HG03571 (cell line): ENCODE measurements at regions not wholly inside any gene's neighbourhood (a gene's known extent, or its start where the extent isn't known, plus 50 kb on each side); places are given as distances from the start of the nearest gene placed in this dataset.
"Not testable (repeated sequence)": the region's sequence is repeated elsewhere in the genome, so short reads cannot be mapped to it uniquely, and the experiment has no call there.

ENCODE experiments used
- ATAC-seq: cut with Tn5 transposase; IDR thresholded peaks from one replicate; pipeline ENCODE4 v1.9.1; 2021; ENCODE audit not compliant: unreplicated experiment

DNA sequence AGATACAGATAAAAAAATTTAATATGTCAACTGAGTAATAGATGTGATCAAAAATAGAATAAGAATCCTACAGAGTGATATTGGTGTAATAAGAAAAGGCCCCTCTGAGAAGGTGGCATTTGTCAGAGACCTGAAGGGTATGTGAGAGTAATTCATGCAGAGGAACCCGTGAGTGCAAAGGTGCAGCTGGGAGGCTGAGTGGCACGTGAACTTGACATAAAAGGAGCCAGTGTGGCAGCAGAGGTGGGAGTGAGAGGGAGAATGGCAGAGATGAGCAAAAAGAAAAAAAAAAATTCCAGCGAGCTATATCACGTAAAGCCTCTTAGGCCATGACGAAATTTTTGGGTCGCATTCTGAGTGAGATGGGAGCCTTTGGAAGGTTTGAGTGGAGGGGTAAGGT, 588.9 kb downstream of the KCTD12 start:
- ATAC-seq = no peak

DNA sequence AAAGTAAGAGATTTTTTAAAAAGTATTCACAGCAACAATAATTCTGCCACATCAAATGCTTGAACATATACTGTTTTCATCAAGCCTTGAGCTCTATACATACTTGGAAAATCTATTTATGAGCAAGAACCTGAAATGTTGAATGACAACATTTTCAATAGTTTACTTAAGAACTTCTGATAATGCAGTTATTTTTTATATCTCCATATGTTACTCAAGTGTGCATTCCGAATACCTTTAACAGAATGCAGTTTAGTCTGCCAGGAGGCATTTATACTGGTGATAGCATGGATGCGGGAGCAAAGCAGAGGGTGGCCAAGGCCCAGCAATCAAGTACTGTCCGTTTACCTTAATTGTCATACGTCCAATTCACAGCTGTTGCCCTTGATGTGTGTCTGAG, 589.5 kb downstream of the KCTD12 start:
- ATAC-seq = no peak

DNA sequence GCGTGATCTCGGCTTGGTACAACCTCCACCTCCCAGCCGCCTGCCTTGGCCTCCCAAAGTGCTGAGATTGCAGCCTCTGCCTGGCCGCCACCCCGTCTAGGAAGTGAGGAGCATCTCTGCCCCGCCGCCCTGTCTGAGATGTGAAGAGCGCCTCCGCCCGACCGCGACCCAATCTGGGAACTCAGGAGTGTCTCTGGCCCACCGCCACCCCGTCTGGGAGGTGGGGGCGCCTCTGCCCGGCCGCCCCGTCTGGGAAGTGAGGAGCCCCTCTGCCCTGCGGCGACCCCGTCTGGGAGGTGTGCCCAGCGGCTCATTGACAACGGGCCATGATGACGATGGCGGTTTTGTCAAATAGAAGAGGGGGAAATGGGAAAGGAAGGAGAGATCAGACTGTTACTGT, 591.2 kb downstream of the KCTD12 start:
- ATAC-seq = not testable (repeated sequence)

DNA sequence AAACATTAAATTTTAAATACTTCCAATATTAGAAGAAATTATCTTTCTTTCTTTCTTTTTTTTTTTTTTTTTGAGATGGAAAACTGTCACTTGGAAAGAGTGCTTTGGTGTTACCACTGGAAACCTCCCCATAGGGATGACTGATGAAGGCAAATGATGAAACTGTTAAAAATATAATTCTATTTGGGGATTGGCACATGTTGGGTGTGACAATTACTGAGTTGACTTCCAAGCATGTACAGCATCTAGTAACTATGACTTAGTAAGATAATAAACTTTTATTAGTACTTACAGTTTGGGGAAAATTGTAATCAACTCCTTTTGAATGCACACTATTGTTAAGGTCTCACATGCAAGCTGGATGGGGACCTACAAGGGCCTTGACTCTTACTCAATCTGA, 592.5 kb downstream of the KCTD12 start:
- no peak for ATAC-seq

DNA sequence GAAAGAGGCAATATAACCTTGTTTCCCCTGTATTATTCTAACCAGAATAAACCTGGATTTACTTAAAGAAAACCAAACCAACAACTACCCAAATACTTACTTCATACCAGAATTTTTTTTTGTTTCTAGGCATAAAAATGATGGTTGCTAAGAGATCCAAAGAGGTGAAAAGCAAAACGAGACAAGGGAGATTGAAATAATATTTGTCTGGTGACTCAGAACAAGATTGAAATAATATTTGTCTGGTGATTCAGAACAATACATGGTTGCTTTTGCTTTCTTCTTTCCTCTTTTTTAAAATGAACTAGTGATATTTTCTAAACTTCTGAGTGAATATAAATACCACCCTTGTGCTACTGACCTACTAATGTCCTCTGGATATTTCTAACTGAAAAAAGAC, 592.9 kb downstream of the KCTD12 start:
- no peak for ATAC-seq

DNA sequence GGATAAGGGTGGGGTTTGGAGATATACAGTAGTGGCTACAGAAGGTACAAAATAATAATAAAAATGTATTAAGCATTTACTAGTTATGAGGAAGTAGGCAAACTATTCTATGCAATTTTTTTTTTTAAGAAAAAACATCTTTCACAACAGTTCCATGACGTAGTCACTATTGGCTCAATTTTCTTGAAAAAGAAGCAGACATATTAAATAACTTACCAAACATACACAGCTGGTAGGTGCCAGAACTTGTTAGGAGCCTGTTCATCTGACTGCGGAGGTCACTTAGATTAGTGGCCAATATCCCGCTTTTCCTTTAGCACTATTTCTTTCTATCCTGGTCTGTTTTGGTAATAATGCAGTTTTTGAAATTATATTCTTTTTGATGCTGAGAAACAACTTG, 593.5 kb downstream of the KCTD12 start:
- no peak for ATAC-seq

DNA sequence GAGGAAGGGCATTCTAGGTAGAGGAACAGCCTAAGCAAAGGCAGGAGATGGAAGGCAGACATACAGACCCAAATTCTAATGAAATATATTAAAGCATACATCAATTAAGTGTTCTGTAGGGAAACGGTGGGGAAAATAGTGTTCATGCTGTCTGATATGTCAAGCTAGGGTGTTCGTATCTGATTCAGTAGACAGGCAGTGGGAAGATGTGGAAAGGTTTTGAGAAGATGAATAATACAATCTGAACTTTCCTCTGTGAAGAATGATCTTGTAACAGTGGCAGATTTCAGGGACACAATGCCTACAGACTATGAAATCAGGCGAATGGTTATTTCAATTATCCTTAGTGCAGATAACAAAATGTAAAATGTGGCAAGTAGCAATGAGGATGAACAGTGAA, 594.2 kb downstream of the KCTD12 start:
- no peak for ATAC-seq

DNA sequence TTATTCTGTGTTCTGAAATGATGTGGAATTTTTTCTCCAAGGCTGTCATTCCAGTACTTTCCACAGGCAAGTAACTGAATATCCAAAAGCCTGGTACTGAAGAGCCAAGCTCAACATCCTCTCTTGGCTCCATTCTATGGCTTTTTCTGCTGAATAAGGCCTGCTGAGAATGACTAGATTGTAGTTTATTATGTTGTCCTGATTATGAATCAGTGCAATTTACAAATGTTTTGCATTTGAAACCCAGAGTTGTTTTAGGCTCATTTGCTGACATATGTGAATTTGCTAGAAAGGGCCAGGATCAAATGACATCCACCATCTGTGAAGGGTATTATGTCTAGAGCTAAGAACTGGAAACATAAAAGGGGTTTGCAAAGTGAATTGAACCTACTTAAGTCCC, 596.6 kb downstream of the KCTD12 start:
- ATAC-seq = no peak

DNA sequence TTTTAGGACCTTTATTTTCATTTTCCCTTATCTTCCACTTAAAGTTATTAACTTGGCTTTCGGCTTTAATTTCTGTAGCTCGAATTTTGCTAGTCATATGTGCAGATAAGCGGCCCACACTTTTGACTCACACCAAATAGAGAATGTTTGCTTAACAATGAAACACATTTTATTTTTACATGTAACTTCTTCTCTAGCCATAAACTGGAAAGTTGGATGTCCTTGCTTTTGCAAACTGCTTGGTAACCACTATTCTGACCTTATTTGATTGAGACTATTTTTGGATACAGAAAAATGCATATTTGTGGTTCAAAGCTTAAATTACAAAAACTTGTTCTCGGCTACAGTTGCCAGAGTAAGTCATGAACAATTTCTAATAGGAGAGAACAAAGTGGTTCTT, 600.0 kb downstream of the KCTD12 start:
- ATAC-seq = no peak

DNA sequence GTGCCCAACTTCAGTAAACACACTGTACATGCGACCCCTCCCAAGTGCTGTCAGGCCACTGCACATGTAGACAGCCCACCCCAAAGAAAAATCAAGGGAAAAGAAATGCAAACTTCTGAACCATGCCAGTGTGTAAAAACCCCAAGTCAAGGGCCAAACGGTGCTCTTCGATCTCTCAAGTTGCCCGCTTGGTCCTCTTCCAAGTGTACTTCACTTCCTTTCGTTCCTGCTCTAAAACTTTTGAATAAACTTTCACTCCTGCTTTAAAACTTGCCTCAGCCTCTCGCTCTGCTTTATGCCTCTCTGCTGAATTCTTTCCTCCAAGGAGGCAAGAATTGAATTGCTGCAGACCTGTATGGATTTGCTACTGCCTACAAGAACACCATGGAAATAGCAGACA, 600.7 kb downstream of the KCTD12 start:
- ATAC-seq = no peak

DNA sequence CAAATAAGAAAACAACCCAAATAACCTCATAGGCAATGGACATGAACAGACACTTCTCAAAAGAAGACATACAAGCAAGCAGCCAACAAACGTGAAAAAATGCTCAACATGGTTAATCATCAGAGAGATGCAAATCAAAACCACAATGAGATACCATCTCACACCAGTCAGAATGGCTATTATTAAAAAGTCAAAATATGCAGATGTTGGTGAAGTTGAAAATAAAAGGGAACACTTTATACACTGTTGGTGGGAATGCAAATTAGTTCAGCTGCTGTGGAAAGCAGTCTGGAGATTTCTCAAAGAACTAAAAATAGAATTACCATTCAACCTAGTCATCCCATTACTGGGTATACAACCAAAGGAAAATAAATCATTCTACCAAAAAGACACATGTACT, 606.4 kb downstream of the KCTD12 start:
- ATAC-seq = not testable (repeated sequence)

DNA sequence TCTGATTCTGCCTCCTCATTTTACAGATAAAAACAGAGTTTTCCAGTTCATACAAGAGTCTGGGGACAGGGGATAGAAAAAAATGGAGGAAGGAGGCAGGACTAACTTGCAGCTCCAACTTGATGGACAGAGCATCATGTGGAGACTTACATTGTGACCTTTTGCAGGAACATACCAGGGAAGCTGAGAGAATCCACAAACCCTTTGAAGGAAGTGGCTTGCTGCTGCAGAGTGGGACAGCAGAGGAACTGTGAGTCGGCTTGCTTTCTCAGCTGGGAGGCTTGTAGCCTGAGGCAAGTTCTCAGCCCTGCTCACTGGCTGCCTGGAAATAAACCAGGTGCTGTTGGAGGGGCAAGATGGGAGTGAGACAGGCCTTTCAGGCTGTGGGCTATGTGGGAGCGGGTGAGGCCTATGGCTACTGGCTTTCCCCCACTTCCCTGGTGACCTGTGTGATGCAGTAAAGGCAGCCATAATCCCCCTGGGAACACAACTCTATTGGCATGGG, 614.4 kb downstream of the KCTD12 start:
- no peak for ATAC-seq

DNA sequence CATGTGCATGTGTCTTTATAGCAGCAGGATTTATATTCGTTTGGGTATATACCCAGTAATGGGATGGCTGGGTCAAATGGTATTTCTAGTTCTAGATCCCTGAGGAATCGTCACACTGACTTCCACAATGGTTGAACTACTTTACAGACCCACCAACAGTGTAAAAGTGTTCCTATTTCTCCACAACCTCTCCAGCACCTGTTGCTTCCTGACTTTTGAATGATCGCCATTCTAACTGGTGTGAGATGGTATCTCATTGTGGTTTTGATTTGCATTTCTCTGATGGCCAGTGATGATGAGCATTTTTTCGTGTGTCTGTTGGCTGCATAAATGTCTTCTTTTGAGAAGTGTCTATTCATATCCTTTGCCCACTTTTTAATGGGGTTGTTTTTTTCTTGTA, 617.9 kb downstream of the KCTD12 start:
- ATAC-seq = not testable (repeated sequence)

DNA sequence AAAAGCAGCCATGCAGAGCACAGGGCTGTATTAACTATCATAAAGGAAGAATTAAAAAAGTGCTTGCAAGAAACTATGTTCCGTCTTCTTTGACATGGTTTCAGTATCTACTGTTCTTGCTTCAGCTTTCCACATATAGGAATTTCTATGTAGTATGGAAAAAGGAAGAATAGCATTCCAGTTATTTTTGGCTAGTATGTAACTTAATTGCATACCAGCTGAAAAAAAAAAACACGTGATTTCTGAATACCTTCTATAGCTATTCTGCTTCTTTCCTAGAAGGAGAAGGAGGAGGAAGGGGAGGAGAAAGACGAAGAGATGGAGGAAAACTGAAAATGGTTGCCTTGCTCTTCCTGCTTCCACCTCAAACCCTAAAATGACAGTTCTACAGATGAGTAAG, 619.0 kb downstream of the KCTD12 start:
- ATAC-seq = no peak

DNA sequence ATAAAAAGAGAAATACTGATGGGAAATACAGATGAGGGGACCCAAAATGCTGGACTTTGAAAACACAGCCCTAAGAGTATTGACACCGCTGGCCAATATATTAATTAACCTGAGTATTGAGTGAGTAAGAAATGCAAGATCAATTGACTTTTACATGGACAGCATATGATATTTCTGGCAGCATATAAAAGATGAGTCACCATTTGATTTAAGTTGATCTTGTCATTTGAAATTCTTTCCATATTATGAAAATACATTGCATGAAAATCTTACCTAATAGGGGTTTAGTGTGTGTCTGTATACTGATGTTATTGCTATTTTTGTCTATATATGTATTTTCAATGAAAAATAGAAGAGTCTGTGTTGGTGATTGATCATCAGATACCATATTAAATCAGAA, 619.6 kb downstream of the KCTD12 start:
- no peak for ATAC-seq

DNA sequence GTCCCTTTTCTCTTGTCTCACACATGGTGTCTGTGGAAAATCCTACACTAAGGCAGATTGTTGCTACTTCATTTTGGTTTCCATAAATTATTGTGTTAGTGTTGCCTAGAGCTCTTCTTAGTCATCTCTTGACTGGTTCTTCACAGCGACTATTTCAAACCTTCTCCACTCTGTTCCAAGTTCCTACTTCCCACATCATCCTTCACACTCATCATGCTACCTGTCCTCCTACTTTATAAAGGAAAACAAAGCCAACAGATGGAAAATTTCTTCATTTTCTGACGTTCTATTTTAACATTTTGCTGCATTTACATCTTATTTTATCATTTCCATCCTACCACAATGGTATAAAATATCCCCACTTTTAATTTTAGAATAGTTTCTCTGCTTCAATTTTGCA, 614.1 kb downstream of the LMO7 start:
- ATAC-seq = no peak

DNA sequence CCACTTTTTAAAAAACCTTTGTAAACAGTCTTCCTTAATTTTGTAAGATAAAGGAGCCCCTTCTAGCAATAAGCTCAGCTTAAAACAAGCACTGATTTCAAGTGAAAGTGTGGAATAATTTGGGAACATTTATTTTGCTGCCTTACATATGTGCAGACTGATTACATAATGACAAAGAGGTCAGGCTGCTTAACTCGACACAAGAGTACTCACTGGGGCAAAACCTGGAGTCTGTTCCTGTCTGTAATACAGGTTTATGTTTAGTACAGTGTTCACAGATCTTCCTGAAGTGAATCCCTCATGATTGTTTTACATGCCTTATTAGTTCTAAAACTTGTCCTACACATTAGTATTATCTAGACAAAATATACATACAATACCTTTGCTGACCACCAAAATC, 609.8 kb downstream of the LMO7 start:
- no peak for ATAC-seq

DNA sequence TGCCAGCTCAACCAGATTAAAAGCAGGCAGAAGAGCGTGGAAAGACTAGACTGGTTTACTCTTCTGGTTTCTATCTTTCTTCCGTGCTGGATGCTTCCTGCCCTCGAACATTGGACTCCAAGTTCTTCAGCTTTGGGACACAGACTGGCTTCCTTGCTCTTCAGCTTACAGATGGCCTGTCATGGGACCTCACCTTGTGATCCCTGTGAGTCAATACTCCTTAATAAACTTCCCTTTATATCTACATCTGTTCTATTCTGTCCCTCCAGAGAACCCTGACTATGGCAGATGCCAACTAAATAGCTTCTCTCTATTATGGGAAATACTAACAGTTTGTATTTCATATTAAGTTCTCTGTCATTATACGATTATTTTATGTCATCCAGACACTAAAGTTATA, 609.1 kb downstream of the LMO7 start:
- ATAC-seq = no peak

DNA sequence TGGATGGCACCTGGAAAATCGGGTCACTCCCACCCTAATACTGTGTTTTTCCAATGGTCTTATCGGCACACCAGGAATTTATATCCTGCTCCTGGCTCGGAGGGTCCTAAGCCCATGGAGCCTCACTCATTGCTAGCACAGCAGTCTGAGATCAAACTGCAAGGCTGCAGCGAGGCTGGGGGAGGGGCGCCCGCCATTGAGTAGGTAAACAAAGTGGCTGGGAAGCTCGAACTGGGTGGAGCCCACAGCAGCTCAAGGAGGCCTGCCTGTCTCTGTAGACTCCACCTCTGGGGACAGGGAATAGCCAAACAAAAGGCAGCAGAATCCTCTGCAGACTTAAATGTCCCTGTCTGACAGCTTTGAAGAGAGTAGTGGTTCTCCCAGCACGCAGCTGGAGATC, 607.0 kb downstream of the LMO7 start:
- not testable (repeated sequence) for ATAC-seq

DNA sequence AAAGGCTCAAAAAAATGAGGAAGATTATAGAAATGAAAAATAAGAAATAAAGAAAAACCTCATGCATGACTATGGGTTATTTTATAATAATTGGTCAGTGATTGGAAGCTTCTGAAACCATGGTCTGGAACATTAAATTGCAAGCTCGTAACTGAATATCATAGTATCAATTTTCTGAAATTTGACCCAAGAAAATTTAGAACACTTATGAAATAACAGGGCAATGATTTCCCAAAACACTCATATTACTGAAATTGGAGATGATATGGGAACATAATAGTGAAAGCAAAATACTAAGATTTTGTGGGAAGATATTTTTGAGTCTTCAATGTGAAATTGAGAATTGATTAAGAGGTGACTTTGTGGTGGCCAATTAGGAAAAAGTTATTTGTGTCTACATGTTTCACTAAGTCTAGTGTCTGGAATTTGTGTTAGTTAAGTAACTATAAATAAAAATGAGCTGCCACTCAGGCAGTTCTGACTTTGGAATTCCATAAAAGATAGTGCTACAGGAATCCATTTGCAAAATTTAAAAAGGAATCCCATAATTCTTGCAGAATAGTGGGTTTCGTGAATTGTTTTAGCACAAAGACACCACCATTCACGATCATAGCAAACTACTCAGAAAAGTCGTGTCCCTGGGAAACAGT, 603.0 kb downstream of the LMO7 start:
- ATAC-seq = no peak

DNA sequence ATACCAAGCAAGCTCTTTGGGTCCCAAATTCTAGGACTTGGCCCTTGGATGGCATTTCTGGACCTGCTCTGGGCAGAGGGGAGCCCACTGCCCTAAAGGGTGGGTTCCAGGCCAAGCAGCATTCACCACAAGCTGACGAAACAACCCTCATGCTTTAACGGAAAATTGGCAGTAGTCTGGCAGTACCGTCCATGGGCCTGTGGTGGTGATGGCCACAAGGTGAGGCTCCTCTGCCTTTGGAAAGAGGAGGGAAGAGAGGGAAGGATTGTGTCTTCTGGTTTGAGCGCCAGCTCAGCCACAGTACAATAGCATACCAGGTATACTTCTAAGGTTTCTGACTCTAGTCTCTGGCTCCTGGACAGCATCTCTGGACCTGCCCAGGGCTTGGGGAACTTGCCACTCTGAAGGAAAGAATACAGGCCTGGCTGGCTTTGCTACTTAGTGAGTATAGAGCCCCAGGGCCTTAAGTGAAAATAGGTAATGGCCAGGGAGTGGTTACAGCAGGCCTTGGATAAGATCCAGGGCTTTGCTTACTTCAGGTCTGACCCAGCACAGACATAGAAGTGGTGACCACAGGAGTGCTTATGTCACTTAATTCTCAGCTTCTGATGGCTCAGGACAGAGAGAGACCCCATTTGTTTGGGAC, 595.5 kb downstream of the LMO7 start:
- no peak for ATAC-seq

DNA sequence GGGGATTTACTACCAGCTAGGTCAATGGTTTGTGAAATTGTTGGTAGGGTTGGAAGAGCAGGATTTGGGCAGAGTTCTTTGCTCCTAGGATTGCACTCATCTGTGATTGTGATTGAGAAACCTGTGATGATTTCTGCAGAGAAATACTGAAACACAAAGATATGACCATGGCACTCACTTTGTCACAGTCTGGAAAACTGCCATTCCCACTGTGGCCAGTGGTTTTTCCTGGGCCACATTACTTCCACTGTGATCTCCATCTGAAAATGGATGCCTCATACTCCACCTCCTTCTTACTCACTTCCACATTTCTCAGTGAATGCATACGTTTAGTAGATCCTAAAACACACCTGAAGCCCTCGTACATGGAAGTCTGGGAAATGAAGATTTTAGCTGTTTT, 593.2 kb downstream of the LMO7 start:
- no peak for ATAC-seq

DNA sequence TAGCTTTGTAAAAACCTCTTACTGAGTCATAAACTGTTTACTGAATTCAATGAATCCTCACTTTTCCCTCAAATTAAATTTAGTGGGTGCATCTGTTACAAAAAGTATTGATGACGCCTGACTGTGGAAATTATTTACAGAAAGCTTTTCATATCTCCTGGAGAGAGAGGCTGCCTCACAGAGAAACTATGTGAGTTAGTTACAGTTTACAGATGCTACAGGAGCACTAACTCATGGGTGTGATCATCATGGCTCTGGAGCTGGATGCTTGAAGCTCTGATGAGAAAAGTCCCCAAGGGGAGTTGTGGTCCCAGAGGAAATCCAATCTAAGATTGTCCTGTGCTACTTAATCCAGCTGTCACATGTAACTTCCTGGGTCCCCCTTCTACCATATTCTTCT, 590.8 kb downstream of the LMO7 start:
- no peak for ATAC-seq
